ENCODE measurements at regions not wholly inside any gene's neighbourhood (a gene's known extent, or its start where the extent isn't known, plus 50 kb on each side); places are given as distances from the start of the nearest gene placed in this dataset.
A peak's percentile ranks its signal among the peaks of the same experiment; 100 is the strongest.

- Histone ChIP-seq H2BK12ac (ENCODE audit: low read length in 2 of 2) (no peak overlapping the region), H3K36me3 (ENCODE audit: control insufficient read depth in 1 of 2, insufficient read depth in 2 of 2, low read depth in 1 of 2, low read length in 2 of 2) (peaks cover 0 to 7% of the 10 kb centered on the region in 2 experiments), H3K79me1 (replicated peaks; ENCODE audit: low read length, poor library complexity, severe bottlenecking) (no peaks in the 10 kb centered on the region), H3K4me3 (ENCODE audit: insufficient read depth in 1 of 2, low read depth in 1 of 2, low read length in 2 of 2) (peak overlapping the region in 1 of 2 experiments; percentile 61), H2BK5ac (ENCODE audit: low read depth, low read length, poor library complexity, severe bottlenecking) (no peak overlapping the region), H2BK15ac (ENCODE audit: low read depth, poor library complexity, severe bottlenecking) (no peak overlapping the region), H3K14ac (ENCODE audit: low read length in 2 of 2) (no peak overlapping the region), H3K9me3 (ENCODE audit: control insufficient read depth, low read length) (no peaks in the 10 kb centered on the region), H3K27me3 (ENCODE audit: control insufficient read depth in 1 of 2, insufficient read depth in 1 of 2, low read length in 2 of 2) (no peaks in the 10 kb centered on the region), H3K18ac (ENCODE audit: low read depth in 1 of 2, low read length in 2 of 2) (no peak overlapping the region), H3K23ac (ENCODE audit: low read length in 2 of 2) (no peak overlapping the region), H3K4ac (ENCODE audit: low read depth in 1 of 2, low read length in 2 of 2) (no peak overlapping the region), H2AFZ (ENCODE audit: low read depth, low read length) (no peak overlapping the region), H2AK5ac (ENCODE audit: low read length, severe bottlenecking) (no peak overlapping the region), H4K8ac (ENCODE audit: low read length) (no peak overlapping the region), H3K9ac (ENCODE audit: low read length) (peak overlapping the region; percentile 94), H3K4me1 (ENCODE audit: control insufficient read depth, insufficient read depth, low read depth, low read length) (peaks cover 2% of the 10 kb centered on the region), H4K91ac (ENCODE audit: low read length) (no peak overlapping the region), H2BK120ac (ENCODE audit: low read depth, low read length) (no peak overlapping the region), H3K4me2 (ENCODE audit: low read length, poor library complexity, severe bottlenecking) (no peak overlapping the region), H3K27ac (ENCODE audit: low read length, poor library complexity, severe bottlenecking) (no peak overlapping the region)
- 81% methylated on average over 2 of the region's 3 CpGs for WGBS
- DNase-seq: no peak
These were observed 654.1 kb upstream of the SYT4 start for GRCh38 chr18:43931439-43931838.

GRCh38 chr18:43932140-43932539 lies 654.9 kb upstream of the SYT4 start:
- H2AK5ac ChIP-seq (ENCODE audit: low read length, severe bottlenecking): no peak overlapping the region

GRCh38 chr18:43933177-43933576 lies 655.9 kb upstream of the SYT4 start:
- peak overlapping the region; percentile 94 for H3K9ac ChIP-seq (ENCODE audit: low read length)
- no peak overlapping the region for H2BK5ac ChIP-seq (ENCODE audit: low read depth, low read length, poor library complexity, severe bottlenecking)
- no peaks in the 10 kb centered on the region for H3K9me3 ChIP-seq (ENCODE audit: control insufficient read depth, low read length)
- H3K4me2 ChIP-seq (ENCODE audit: low read length, poor library complexity, severe bottlenecking): no peak overlapping the region
- 82% methylated on average over 4 of the region's 5 CpGs for WGBS
- H3K4me1 ChIP-seq (ENCODE audit: control insufficient read depth, insufficient read depth, low read depth, low read length): peaks cover 2% of the 10 kb centered on the region
- peaks cover 0 to 7% of the 10 kb centered on the region in 2 experiments for H3K36me3 ChIP-seq (ENCODE audit: control insufficient read depth in 1 of 2, insufficient read depth in 2 of 2, low read depth in 1 of 2, low read length in 2 of 2)
- no peak overlapping the region for H3K27ac ChIP-seq (ENCODE audit: low read length, poor library complexity, severe bottlenecking)
- H2BK15ac ChIP-seq (ENCODE audit: low read depth, poor library complexity, severe bottlenecking): no peak overlapping the region
- H3K27me3 ChIP-seq (ENCODE audit: control insufficient read depth in 1 of 2, insufficient read depth in 1 of 2, low read length in 2 of 2): no peaks in the 10 kb centered on the region
- no peak overlapping the region for H2AK5ac ChIP-seq (ENCODE audit: low read length, severe bottlenecking)
- H3K14ac ChIP-seq (ENCODE audit: low read length in 2 of 2): no peak overlapping the region
- no peak overlapping the region for H2AFZ ChIP-seq (ENCODE audit: low read depth, low read length)
- no peak for DNase-seq
- no peak overlapping the region for H3K23ac ChIP-seq (ENCODE audit: low read length in 2 of 2)
- H3K4ac ChIP-seq (ENCODE audit: low read depth in 1 of 2, low read length in 2 of 2): no peak overlapping the region
- no peak overlapping the region for H4K91ac ChIP-seq (ENCODE audit: low read length)
- H3K79me1 ChIP-seq (replicated peaks; ENCODE audit: low read length, poor library complexity, severe bottlenecking): no peaks in the 10 kb centered on the region
- H4K8ac ChIP-seq (ENCODE audit: low read length): no peak overlapping the region
- peak overlapping the region in 1 of 2 experiments; percentile 61 for H3K4me3 ChIP-seq (ENCODE audit: insufficient read depth in 1 of 2, low read depth in 1 of 2, low read length in 2 of 2)
- peak overlapping the region; percentile 85 for H2BK120ac ChIP-seq (ENCODE audit: low read depth, low read length)
- H2BK12ac ChIP-seq (ENCODE audit: low read length in 2 of 2): peak overlapping the region; percentile 28 to 51
- H3K18ac ChIP-seq (ENCODE audit: low read depth in 1 of 2, low read length in 2 of 2): peak overlapping the region in 1 of 2 experiments; percentile 79

More at GRCh38 chr18:43932140-43932539, 654.9 kb upstream of the SYT4 start:
- Histone ChIP-seq H4K91ac (ENCODE audit: low read length) (no peak overlapping the region), H3K79me1 (replicated peaks; ENCODE audit: low read length, poor library complexity, severe bottlenecking) (no peaks in the 10 kb centered on the region), H4K8ac (ENCODE audit: low read length) (no peak overlapping the region), H2BK15ac (ENCODE audit: low read depth, poor library complexity, severe bottlenecking) (no peak overlapping the region), H3K9me3 (ENCODE audit: control insufficient read depth, low read length) (no peaks in the 10 kb centered on the region), H3K14ac (ENCODE audit: low read length in 2 of 2) (no peak overlapping the region), H2BK120ac (ENCODE audit: low read depth, low read length) (peak overlapping the region; percentile 34), H3K18ac (ENCODE audit: low read depth in 1 of 2, low read length in 2 of 2) (no peak overlapping the region), H3K4me2 (ENCODE audit: low read length, poor library complexity, severe bottlenecking) (no peak overlapping the region), H3K36me3 (ENCODE audit: control insufficient read depth in 1 of 2, insufficient read depth in 2 of 2, low read depth in 1 of 2, low read length in 2 of 2) (peaks cover 0 to 7% of the 10 kb centered on the region in 2 experiments), H3K4me3 (ENCODE audit: insufficient read depth in 1 of 2, low read depth in 1 of 2, low read length in 2 of 2) (peak overlapping the region in 1 of 2 experiments; percentile 61), H3K4ac (ENCODE audit: low read depth in 1 of 2, low read length in 2 of 2) (no peak overlapping the region), H2AFZ (ENCODE audit: low read depth, low read length) (no peak overlapping the region), H3K23ac (ENCODE audit: low read length in 2 of 2) (no peak overlapping the region), H3K4me1 (ENCODE audit: control insufficient read depth, insufficient read depth, low read depth, low read length) (peaks cover 2% of the 10 kb centered on the region), H2BK5ac (ENCODE audit: low read depth, low read length, poor library complexity, severe bottlenecking) (no peak overlapping the region), H3K27me3 (ENCODE audit: control insufficient read depth in 1 of 2, insufficient read depth in 1 of 2, low read length in 2 of 2) (no peaks in the 10 kb centered on the region), H2BK12ac (ENCODE audit: low read length in 2 of 2) (no peak overlapping the region), H3K27ac (ENCODE audit: low read length, poor library complexity, severe bottlenecking) (no peak overlapping the region), H3K9ac (ENCODE audit: low read length) (peak overlapping the region; percentile 94)
- peak; percentile 60 for DNase-seq

GRCh38 chr18:43934322-43934721 lies 657.0 kb upstream of the SYT4 start:
- H2AK5ac ChIP-seq (ENCODE audit: low read length, severe bottlenecking): no peak overlapping the region
- H3K4me3 ChIP-seq (ENCODE audit: insufficient read depth in 1 of 2, low read depth in 1 of 2, low read length in 2 of 2): no peak overlapping the region
- H3K14ac ChIP-seq (ENCODE audit: low read length in 2 of 2): no peak overlapping the region
- no peak overlapping the region for H2AFZ ChIP-seq (ENCODE audit: low read depth, low read length)
- no peaks in the 10 kb centered on the region for H3K9me3 ChIP-seq (ENCODE audit: control insufficient read depth, low read length)
- no CpG with 5 or more reads among the region's 1 CpG for WGBS
- H3K27ac ChIP-seq (ENCODE audit: low read length, poor library complexity, severe bottlenecking): no peak overlapping the region
- H2BK5ac ChIP-seq (ENCODE audit: low read depth, low read length, poor library complexity, severe bottlenecking): no peak overlapping the region
- no peak overlapping the region for H3K4ac ChIP-seq (ENCODE audit: low read depth in 1 of 2, low read length in 2 of 2)
- H4K8ac ChIP-seq (ENCODE audit: low read length): no peak overlapping the region
- H3K23ac ChIP-seq (ENCODE audit: low read length in 2 of 2): no peak overlapping the region
- no peak overlapping the region for H3K4me2 ChIP-seq (ENCODE audit: low read length, poor library complexity, severe bottlenecking)
- no peaks in the 10 kb centered on the region for H3K27me3 ChIP-seq (ENCODE audit: control insufficient read depth in 1 of 2, insufficient read depth in 1 of 2, low read length in 2 of 2)
- no peak overlapping the region for H2BK120ac ChIP-seq (ENCODE audit: low read depth, low read length)
- no peak overlapping the region for H3K18ac ChIP-seq (ENCODE audit: low read depth in 1 of 2, low read length in 2 of 2)
- H3K4me1 ChIP-seq (ENCODE audit: control insufficient read depth, insufficient read depth, low read depth, low read length): peaks cover 2% of the 10 kb centered on the region
- DNase-seq: peak; percentile 33
- H2BK12ac ChIP-seq (ENCODE audit: low read length in 2 of 2): no peak overlapping the region
- H3K36me3 ChIP-seq (ENCODE audit: control insufficient read depth in 1 of 2, insufficient read depth in 2 of 2, low read depth in 1 of 2, low read length in 2 of 2): no peaks in the 10 kb centered on the region
- peak overlapping the region; percentile 94 for H3K9ac ChIP-seq (ENCODE audit: low read length)
- no peak overlapping the region for H2BK15ac ChIP-seq (ENCODE audit: low read depth, poor library complexity, severe bottlenecking)
- no peak overlapping the region for H4K91ac ChIP-seq (ENCODE audit: low read length)
- no peaks in the 10 kb centered on the region for H3K79me1 ChIP-seq (replicated peaks; ENCODE audit: low read length, poor library complexity, severe bottlenecking)
